T-helper 2 cell treated with Interferon-gamma antibody and Interleukin-4, amounts not matched to agents 5 μg/mL and 100 μg/mL, for 36 hours (primary cell): ENCODE measurements at regions not wholly inside any gene's neighbourhood (a gene's known extent, or its start where the extent isn't known, plus 50 kb on each side); places are given as distances from the start of the nearest gene placed in this dataset.
"Not testable (repeated sequence)": the region's sequence is repeated elsewhere in the genome, so short reads cannot be mapped to it uniquely, and the experiment has no call there.

ENCODE experiments used
- DNase-seq: peaks from one replicate; pipeline ENCODE4 v3.0.0; 2021; ENCODE audit warnings: low spot score
- H3K27ac Mint-ChIP-seq: one replicate; pipeline ENCODE4 v1.8.0; 2021; ENCODE audit warnings: mild to moderate bottlenecking, mixed read lengths
- H3K27me3 Mint-ChIP-seq: one replicate; pipeline ENCODE4 v1.8.0; 2021; ENCODE audit warnings: low read depth, mixed read lengths
- H3K36me3 Mint-ChIP-seq: one replicate; pipeline ENCODE4 v1.8.0; 2021; ENCODE audit warnings: low read depth, mixed read lengths
- H3K4me1 Mint-ChIP-seq: one replicate; pipeline ENCODE4 v1.8.0; 2021; ENCODE audit warnings: low read depth, mixed read lengths
- H3K4me3 Mint-ChIP-seq: one replicate; pipeline ENCODE4 v1.8.0; 2022; ENCODE audit warnings: mild to moderate bottlenecking, moderate library complexity, mixed read lengths
- H3K9me3 Mint-ChIP-seq: one replicate; pipeline ENCODE4 v1.8.0; 2021; ENCODE audit warnings: mixed read lengths

GRCh38 chrX:110944751-110945675 lies 149.4 kb upstream of the CHRDL1 start:
- Mint-ChIP-seq H3K36me3 (no peaks in the 10 kb centered on the region), H3K27ac (no peak overlapping the region), H3K27me3 (peaks cover 23% of the 10 kb centered on the region), H3K4me1 (no peaks in the 10 kb centered on the region), H3K9me3 (no peaks in the 10 kb centered on the region), H3K4me3 (no peak overlapping the region)
- DNase-seq = no peak

- Mint-ChIP-seq H3K27ac (no peak overlapping the region), H3K4me3 (no peak overlapping the region), H3K9me3 (no peaks in the 10 kb centered on the region), H3K27me3 (peaks cover 23% of the 10 kb centered on the region), H3K36me3 (no peaks in the 10 kb centered on the region), H3K4me1 (no peaks in the 10 kb centered on the region)
- DNase-seq = no peak
Observed at GRCh38 chrX:110944311-110944750, 148.7 kb upstream of the CHRDL1 start.

GRCh38 chrX:110941906-110942305 lies 146.3 kb upstream of the CHRDL1 start:
- Mint-ChIP-seq H3K27me3 (peaks cover 23% of the 10 kb centered on the region), H3K4me3 (no peak overlapping the region), H3K27ac (no peak overlapping the region), H3K4me1 (no peaks in the 10 kb centered on the region), H3K36me3 (no peaks in the 10 kb centered on the region), H3K9me3 (no peaks in the 10 kb centered on the region)
- no peak for DNase-seq

GRCh38 chrX:110938977-110939732 lies 143.5 kb upstream of the CHRDL1 start:
- no peaks in the 10 kb centered on the region for H3K9me3 Mint-ChIP-seq
- no peaks in the 10 kb centered on the region for H3K4me1 Mint-ChIP-seq
- peaks cover 9% of the 10 kb centered on the region for H3K27me3 Mint-ChIP-seq
- H3K27ac Mint-ChIP-seq = no peak overlapping the region
- no peak for DNase-seq
- no peak overlapping the region for H3K4me3 Mint-ChIP-seq
- no peaks in the 10 kb centered on the region for H3K36me3 Mint-ChIP-seq

GRCh38 chrX:110924871-110925270 lies 129.3 kb upstream of the CHRDL1 start:
- H3K27ac Mint-ChIP-seq = no peak overlapping the region

GRCh38 chrX:110920991-110921390 lies 125.4 kb upstream of the CHRDL1 start:
- Mint-ChIP-seq H3K27me3 (no peaks in the 10 kb centered on the region), H3K27ac (no peak overlapping the region), H3K4me3 (no peak overlapping the region), H3K4me1 (no peaks in the 10 kb centered on the region), H3K36me3 (no peaks in the 10 kb centered on the region), H3K9me3 (no peaks in the 10 kb centered on the region)
- DNase-seq = no peak

More at GRCh38 chrX:110924871-110925270, 129.3 kb upstream of the CHRDL1 start:
- Mint-ChIP-seq H3K4me1 (no peaks in the 10 kb centered on the region), H3K4me3 (no peak overlapping the region), H3K9me3 (no peaks in the 10 kb centered on the region), H3K27me3 (no peaks in the 10 kb centered on the region), H3K36me3 (no peaks in the 10 kb centered on the region)
- no peak for DNase-seq

GRCh38 chrX:110915570-110915969 lies 120.0 kb upstream of the CHRDL1 start:
- Mint-ChIP-seq H3K27ac (no peak overlapping the region), H3K9me3 (no peaks in the 10 kb centered on the region), H3K4me3 (no peak overlapping the region), H3K36me3 (no peaks in the 10 kb centered on the region), H3K27me3 (no peaks in the 10 kb centered on the region), H3K4me1 (no peaks in the 10 kb centered on the region)
- no peak for DNase-seq

- H3K9me3 Mint-ChIP-seq = no peaks in the 10 kb centered on the region
- H3K27me3 Mint-ChIP-seq = no peaks in the 10 kb centered on the region
- H3K4me1 Mint-ChIP-seq = no peaks in the 10 kb centered on the region
- no peak overlapping the region for H3K27ac Mint-ChIP-seq
- H3K4me3 Mint-ChIP-seq = no peak overlapping the region
- no peaks in the 10 kb centered on the region for H3K36me3 Mint-ChIP-seq
- no peak for DNase-seq
Observed at GRCh38 chrX:110915111-110915510, 119.5 kb upstream of the CHRDL1 start.

- H3K4me3 Mint-ChIP-seq = no peak overlapping the region
- H3K27ac Mint-ChIP-seq = no peak overlapping the region
- H3K27me3 Mint-ChIP-seq = no peaks in the 10 kb centered on the region
- H3K4me1 Mint-ChIP-seq = no peaks in the 10 kb centered on the region
- no peaks in the 10 kb centered on the region for H3K36me3 Mint-ChIP-seq
- H3K9me3 Mint-ChIP-seq = no peaks in the 10 kb centered on the region
- DNase-seq = no peak
Observed at GRCh38 chrX:110914281-110914680, 118.7 kb upstream of the CHRDL1 start.

GRCh38 chrX:110904747-110905146 lies 109.1 kb upstream of the CHRDL1 start:
- H3K4me1 Mint-ChIP-seq, H3K36me3 Mint-ChIP-seq, H3K27ac Mint-ChIP-seq, H3K27me3 Mint-ChIP-seq, DNase-seq, H3K4me3 Mint-ChIP-seq, H3K9me3 Mint-ChIP-seq: not testable (repeated sequence)

- Mint-ChIP-seq H3K27me3 (no peaks in the 10 kb centered on the region), H3K36me3 (no peaks in the 10 kb centered on the region)
Observed at GRCh38 chrX:110881971-110882370, 86.4 kb upstream of the CHRDL1 start.

GRCh38 chrX:110877326-110877725 lies 81.7 kb upstream of the CHRDL1 start:
- Mint-ChIP-seq H3K27me3 (no peaks in the 10 kb centered on the region), H3K36me3 (no peaks in the 10 kb centered on the region)
- DNase-seq = no peak

More at GRCh38 chrX:110881971-110882370, 86.4 kb upstream of the CHRDL1 start:
- Mint-ChIP-seq H3K4me3 (no peak overlapping the region), H3K27ac (no peak overlapping the region), H3K9me3 (peaks cover 11% of the 10 kb centered on the region), H3K4me1 (no peaks in the 10 kb centered on the region)
- DNase-seq = no peak

GRCh38 chrX:110871839-110872238 lies 76.2 kb upstream of the CHRDL1 start:
- no peak overlapping the region for H3K27ac Mint-ChIP-seq
- no peaks in the 10 kb centered on the region for H3K36me3 Mint-ChIP-seq
- H3K27me3 Mint-ChIP-seq = no peaks in the 10 kb centered on the region
- no peaks in the 10 kb centered on the region for H3K9me3 Mint-ChIP-seq
- no peaks in the 10 kb centered on the region for H3K4me1 Mint-ChIP-seq
- H3K4me3 Mint-ChIP-seq = no peak overlapping the region
- no peak for DNase-seq

More at GRCh38 chrX:110877326-110877725, 81.7 kb upstream of the CHRDL1 start:
- no peak overlapping the region for H3K27ac Mint-ChIP-seq
- peaks cover 11% of the 10 kb centered on the region for H3K9me3 Mint-ChIP-seq
- no peaks in the 10 kb centered on the region for H3K4me1 Mint-ChIP-seq
- H3K4me3 Mint-ChIP-seq = no peak overlapping the region

GRCh38 chrX:110866421-110866820 lies 70.8 kb upstream of the CHRDL1 start:
- no peaks in the 10 kb centered on the region for H3K36me3 Mint-ChIP-seq
- no peaks in the 10 kb centered on the region for H3K27me3 Mint-ChIP-seq
- no peak overlapping the region for H3K4me3 Mint-ChIP-seq
- DNase-seq = no peak
- H3K9me3 Mint-ChIP-seq = no peaks in the 10 kb centered on the region
- H3K27ac Mint-ChIP-seq = no peak overlapping the region
- H3K4me1 Mint-ChIP-seq = no peaks in the 10 kb centered on the region
